Ovary (tissue), 7 donors: ENCODE measurements at regions not wholly inside any gene's neighbourhood (a gene's known extent, or its start where the extent isn't known, plus 50 kb on each side); places are given as distances from the start of the nearest gene placed in this dataset.

Experiments
- DNase-seq, 5 donors: peaks; one replicate each; pipeline ENCODE4 v3.0.0-alpha.2; 2019 to 2020
- H3K27ac ChIP-seq, 2 donors: fragments of 200-600 bp; one replicate each; pipeline versions ENCODE4 v1.5.1 to v1.8.0; 2019 to 2022
- H3K27me3 ChIP-seq: fragments of 200-600 bp; one replicate; pipeline ENCODE4 v1.8.0; 2022
- H3K36me3 ChIP-seq: fragments of 200-600 bp; sonication (generic); one replicate; pipeline ENCODE4 v1.5.1; 2019
- H3K4me1 ChIP-seq: one replicate; pipeline ENCODE4 v1.8.1; 2013; ENCODE audit warnings: mild to moderate bottlenecking, moderate library complexity; ENCODE audit not compliant: insufficient read depth
- H3K4me3 ChIP-seq: fragments of 200-600 bp; sonication (generic); one replicate; pipeline ENCODE4 v1.5.1; 2017
- H3K9me3 ChIP-seq, 2 donors: fragments of 200-600 bp in 1 of 2; sonication (generic) in 1 of 2; one replicate each; pipeline versions ENCODE4 v1.5.1 to v1.8.1; 2013 to 2019; ENCODE audit warnings: mild to moderate bottlenecking in 1 of 2, moderate library complexity in 1 of 2
- CTCF ChIP-seq, 3 donors: fragments of 450-650 bp in 2 of 3; fragments of 200-600 bp in 1 of 3; IDR thresholded peaks; one replicate each; pipeline versions ENCODE4 v1.5.1 to v1.8.0; 2016 to 2022; ENCODE audit warnings: antibody characterized with exemption in 3 of 3, mild to moderate bottlenecking in 1 of 3
- EP300 ChIP-seq: sonication (generic); formaldehyde crosslinking; IDR thresholded peaks from one replicate; pipeline ENCODE4 v1.6.1; 2017; ENCODE audit warnings: antibody characterized with exemption
- POLR2A ChIP-seq: fragments of 450-650 bp; IDR thresholded peaks from one replicate; pipeline ENCODE4 v1.6.1; 2017; ENCODE audit warnings: antibody characterized with exemption, mild to moderate bottlenecking, moderate library complexity
- WGBS, 3 donors: extraction: QIAGEN DNeasy Blood & Tissue Kit in 1 of 3; methylation state at CpG; one replicate each; pipeline versions ENCODE4 v1.1.5 to v1.1.7; 2013 to 2017; 5-methylcytosine and 5-hydroxymethylcytosine counted together
- intact Hi-C, 4 donors: fragments of 100-400 bp; cut with DNase I; formaldehyde crosslinking; loops; one replicate each; pipeline versions ENCODE4 v1.11.0 to v1.15.1; 2022 to 2023
- donor health status: DM: no; HTN: no; CAD: no; lungs with moderate emphysema.
- donor health status: DM: no; HTN: no; CAD: no.
- donor health status: Bipolar disorder and iron deficiency.
- donor health status: DM: no; HTN: no; CAD: no.
- donor health status: DM: yes; HTN: yes; CAD: no.

DNA sequence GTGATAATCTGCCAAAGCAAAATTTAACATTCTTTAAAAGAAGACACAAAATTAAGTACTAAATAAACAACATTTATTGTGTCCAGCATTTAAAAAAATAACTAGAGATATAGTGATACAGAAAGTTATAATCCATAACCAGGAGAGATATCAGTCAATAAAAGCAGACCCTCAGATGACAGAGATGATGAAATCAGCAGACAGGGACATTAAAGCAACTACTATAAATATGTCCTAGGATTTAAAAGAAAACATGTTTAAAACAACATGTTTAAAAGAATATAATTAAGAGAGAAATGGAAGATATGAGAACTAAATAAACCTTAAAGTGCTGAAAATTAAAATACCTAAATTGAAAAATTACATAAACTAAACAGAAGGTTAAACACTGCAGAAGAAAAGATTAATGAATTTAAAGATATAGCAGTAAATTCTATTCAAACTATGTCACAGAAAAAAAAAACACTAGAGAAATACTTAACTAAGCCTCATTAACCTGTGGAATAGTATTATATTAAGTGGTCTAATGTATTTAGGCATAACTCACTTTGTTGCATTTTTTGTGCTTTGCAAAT is 261.2 kb upstream of the NR5A2 start:
- no peak overlapping the region for H3K27ac ChIP-seq
- TF ChIP-seq EP300 = no peak
- no peak for TF ChIP-seq CTCF (IDR thresholded peaks at IDR 0.05)
- no peak for TF ChIP-seq POLR2A
- H3K27me3 ChIP-seq = no peaks in the 10 kb centered on the region
- H3K36me3 ChIP-seq = no peaks in the 10 kb centered on the region
- no peaks in the 10 kb centered on the region for H3K9me3 ChIP-seq
- DNase-seq = no peak
- no peak overlapping the region for H3K4me3 ChIP-seq
- intact Hi-C loops = no loop called here
- H3K4me1 ChIP-seq = no peaks in the 10 kb centered on the region

- no peaks in the 10 kb centered on the region for H3K27me3 ChIP-seq
- no peaks in the 10 kb centered on the region for H3K4me1 ChIP-seq
- no peaks in the 10 kb centered on the region for H3K36me3 ChIP-seq
- intact Hi-C loops = no loop called here
- DNase-seq = no peak
- TF ChIP-seq CTCF (IDR thresholded peaks at IDR 0.05) (no peak), POLR2A (no peak), EP300 (no peak)
- no peak overlapping the region for H3K4me3 ChIP-seq
- no peaks in the 10 kb centered on the region for H3K9me3 ChIP-seq
- WGBS, 3 donors = 87 to 92% (median 91%) methylated on average over 2 of the region's 2 CpGs
- no peak overlapping the region for H3K27ac ChIP-seq
Measured at GRCh38 chr1:199767700-199768099, 259.8 kb upstream of the NR5A2 start.

- no peak for TF ChIP-seq POLR2A
- TF ChIP-seq EP300 = no peak
- TF ChIP-seq CTCF (IDR thresholded peaks at IDR 0.05) = no peak
- Histone ChIP-seq H3K4me1 (no peaks in the 10 kb centered on the region), H3K27me3 (no peaks in the 10 kb centered on the region), H3K4me3 (no peak overlapping the region), H3K27ac (no peak overlapping the region), H3K36me3 (no peaks in the 10 kb centered on the region), H3K9me3 (no peaks in the 10 kb centered on the region)
- no peak for DNase-seq
- 30 to 56% (median 46%) methylated on average over 1 of the region's 1 CpG for WGBS, 3 donors
- intact Hi-C loops = no loop called here
Measured at GRCh38 chr1:199774433-199775089, 252.9 kb upstream of the NR5A2 start.

GRCh38 chr1:199776768-199777497 is 250.6 kb upstream of the NR5A2 start:
- no peak for DNase-seq
- Histone ChIP-seq H3K36me3 (no peaks in the 10 kb centered on the region), H3K27me3 (no peaks in the 10 kb centered on the region), H3K4me3 (no peak overlapping the region), H3K9me3 (no peaks in the 10 kb centered on the region), H3K27ac (no peak overlapping the region), H3K4me1 (no peaks in the 10 kb centered on the region)
- intact Hi-C loops = no loop called here
- TF ChIP-seq CTCF (IDR thresholded peaks at IDR 0.05) = no peak
- TF ChIP-seq POLR2A = no peak
- no peak for TF ChIP-seq EP300
- 85 to 100% (median 91%) methylated on average over 1 of the region's 1 CpG for WGBS, 3 donors
